22Rv1 (cell line): ENCODE measurements at regions not wholly inside any gene's neighbourhood (a gene's known extent, or its start where the extent isn't known, plus 50 kb on each side); places are given as distances from the start of the nearest gene placed in this dataset.

ENCODE experiments used
- H3K27ac ChIP-seq: fragments of 450-650 bp; 2 replicates; pipeline ENCODE4 v1.5.1; 2017
- CTCF ChIP-seq: fragments of 450-650 bp; IDR thresholded peaks from 2 replicates; pipeline ENCODE4 v1.5.1; 2017; ENCODE audit warnings: mild to moderate bottlenecking
- ZFX ChIP-seq: fragments of 450-650 bp; IDR thresholded peaks from 2 replicates; pipeline ENCODE4 v1.6.1; 2017; ENCODE audit warnings: antibody characterized with exemption, borderline replicate concordance

DNA sequence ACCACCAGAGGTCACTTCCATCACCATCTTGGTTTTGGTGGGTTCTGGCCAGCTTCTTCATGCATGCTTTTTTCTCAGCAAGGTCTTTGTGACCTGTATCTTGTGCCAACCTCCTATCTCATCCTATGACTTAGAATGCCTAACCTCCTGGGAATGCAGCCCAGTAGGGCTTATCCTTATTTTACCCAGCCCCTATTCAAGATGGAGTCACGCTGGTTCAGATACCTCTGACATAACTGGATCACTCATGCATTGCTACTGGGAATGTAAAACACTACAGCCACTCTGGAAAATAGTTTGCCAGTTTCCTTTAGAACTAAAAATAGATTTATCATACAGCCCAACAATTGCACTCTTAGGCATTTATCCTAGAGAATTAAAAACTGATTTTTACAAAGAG, 219.2 kb downstream of the IRS1 start:
- H3K27ac ChIP-seq: peak overlapping the region; percentile 42
- TF ChIP-seq ZFX: no peak
- TF ChIP-seq CTCF: no peak

DNA sequence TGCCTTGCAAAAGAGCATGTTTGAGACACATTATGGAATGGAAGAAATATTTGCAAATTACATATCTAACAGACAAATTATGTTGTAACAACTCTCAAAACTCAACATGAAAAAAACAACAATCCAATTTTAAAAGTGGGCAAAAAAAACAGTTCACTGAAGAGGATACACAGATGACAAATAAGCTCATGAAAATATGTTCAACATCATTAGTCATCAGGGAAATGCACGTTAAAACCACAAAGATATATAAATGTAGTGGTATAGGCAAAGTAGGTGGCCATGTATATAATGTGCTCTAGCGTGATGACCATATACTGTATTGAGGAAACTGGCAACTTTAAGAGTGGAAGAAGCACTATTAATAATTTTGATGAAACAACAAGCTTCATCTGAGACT, 220.1 kb downstream of the IRS1 start:
- TF ChIP-seq CTCF (no peak), ZFX (no peak)
- H3K27ac ChIP-seq: no peak overlapping the region

GRCh38 chr2:226578879-226579278, 220.7 kb downstream of the IRS1 start:
- TF ChIP-seq CTCF: no peak
- TF ChIP-seq ZFX: no peak
- no peak overlapping the region for H3K27ac ChIP-seq

- H3K27ac ChIP-seq: no peak overlapping the region
- TF ChIP-seq CTCF: no peak
- no peak for TF ChIP-seq ZFX
Measured at GRCh38 chr2:226578373-226578772, 221.2 kb downstream of the IRS1 start.

DNA sequence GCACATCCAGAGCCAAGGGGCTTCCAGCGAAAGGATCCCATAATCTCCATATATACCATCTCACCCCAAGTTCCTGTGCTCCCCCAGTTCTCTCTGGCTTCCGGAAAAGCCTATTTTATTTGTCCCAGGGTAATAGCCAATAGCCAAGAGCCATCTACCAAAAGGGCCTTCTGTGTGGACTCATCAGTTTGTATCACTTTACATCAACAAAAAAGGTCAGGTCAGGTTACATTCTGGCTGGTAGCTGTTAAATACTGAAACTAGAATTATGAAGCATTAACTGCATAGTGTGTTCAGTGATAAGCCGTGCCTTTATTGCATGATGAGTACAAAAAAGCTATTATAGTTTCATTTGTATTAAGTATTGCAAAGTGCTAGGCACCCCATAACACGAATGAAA, 223.7 kb downstream of the IRS1 start:
- TF ChIP-seq CTCF: no peak
- TF ChIP-seq ZFX: no peak
- no peak overlapping the region for H3K27ac ChIP-seq

GRCh38 chr2:226573158-226573557, 226.5 kb downstream of the IRS1 start:
- no peak overlapping the region for H3K27ac ChIP-seq
- TF ChIP-seq ZFX (no peak), CTCF (no peak)

DNA sequence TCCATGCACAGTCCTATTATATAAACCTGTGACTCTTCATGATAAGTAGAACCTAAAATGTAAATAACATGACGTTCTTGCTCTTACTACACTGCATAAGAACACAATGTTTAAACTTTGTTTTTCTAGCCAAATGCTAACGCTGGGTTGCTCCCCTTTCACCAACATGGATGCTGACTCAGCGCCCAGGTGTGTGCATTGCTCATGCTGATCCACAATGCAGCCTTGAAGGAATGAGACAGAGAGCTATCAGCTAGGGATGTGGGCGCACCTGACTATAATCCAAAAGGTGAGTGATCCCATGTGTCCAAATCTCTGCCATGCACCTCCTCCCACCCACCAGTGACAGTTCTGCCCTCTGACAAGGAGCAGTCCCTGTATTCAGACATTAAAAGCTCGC, 235.0 kb downstream of the IRS1 start:
- TF ChIP-seq CTCF: no peak
- TF ChIP-seq ZFX: no peak
- H3K27ac ChIP-seq: no peak overlapping the region
